ENCODE measurements at regions not wholly inside any gene's neighbourhood (a gene's known extent, or its start where the extent isn't known, plus 50 kb on each side); places are given as distances from the start of the nearest gene placed in this dataset.
A peak's percentile ranks its signal among the peaks of the same experiment; 100 is the strongest.

DNA sequence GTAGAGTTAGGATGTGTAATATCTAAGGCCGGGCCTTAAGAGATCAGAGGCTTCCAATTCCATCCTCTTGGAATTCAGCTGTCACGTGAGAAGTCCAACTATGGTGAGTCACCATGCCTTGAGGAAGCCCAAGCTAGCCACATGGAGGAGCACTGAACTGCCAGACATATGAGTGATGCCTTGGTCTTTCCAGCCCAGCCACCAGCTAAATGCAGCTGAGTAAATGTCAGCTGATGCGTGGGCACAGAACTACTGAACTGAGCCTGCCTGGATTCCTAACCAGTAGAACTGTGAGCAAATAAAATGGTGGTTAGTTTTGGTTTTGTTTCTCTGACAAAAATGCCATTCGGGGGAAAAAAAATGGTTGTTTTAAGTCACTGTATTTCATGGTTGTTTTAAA lies 153.7 kb upstream of the SERTAD2 start:
- peaks cover 29% of the 10 kb centered on the region for H3K27me3 Mint-ChIP-seq
- H3K9me3 Mint-ChIP-seq (ENCODE audit: low read depth), result no peaks in the 10 kb centered on the region
- H3K36me3 Mint-ChIP-seq (ENCODE audit: insufficient read depth), result no peaks in the 10 kb centered on the region
- H3K27ac Mint-ChIP-seq, result no peak overlapping the region
- TF ChIP-seq, protein P1, sequence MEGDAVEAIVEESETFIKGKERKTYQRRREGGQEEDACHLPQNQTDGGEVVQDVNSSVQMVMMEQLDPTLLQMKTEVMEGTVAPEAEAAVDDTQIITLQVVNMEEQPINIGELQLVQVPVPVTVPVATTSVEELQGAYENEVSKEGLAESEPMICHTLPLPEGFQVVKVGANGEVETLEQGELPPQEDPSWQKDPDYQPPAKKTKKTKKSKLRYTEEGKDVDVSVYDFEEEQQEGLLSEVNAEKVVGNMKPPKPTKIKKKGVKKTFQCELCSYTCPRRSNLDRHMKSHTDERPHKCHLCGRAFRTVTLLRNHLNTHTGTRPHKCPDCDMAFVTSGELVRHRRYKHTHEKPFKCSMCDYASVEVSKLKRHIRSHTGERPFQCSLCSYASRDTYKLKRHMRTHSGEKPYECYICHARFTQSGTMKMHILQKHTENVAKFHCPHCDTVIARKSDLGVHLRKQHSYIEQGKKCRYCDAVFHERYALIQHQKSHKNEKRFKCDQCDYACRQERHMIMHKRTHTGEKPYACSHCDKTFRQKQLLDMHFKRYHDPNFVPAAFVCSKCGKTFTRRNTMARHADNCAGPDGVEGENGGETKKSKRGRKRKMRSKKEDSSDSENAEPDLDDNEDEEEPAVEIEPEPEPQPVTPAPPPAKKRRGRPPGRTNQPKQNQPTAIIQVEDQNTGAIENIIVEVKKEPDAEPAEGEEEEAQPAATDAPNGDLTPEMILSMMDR (IDR thresholded peaks at IDR 0.05; ENCODE audit: unreplicated experiment), result no peak
- no peaks in the 10 kb centered on the region for H3K4me1 Mint-ChIP-seq (ENCODE audit: low read depth)
- no peak overlapping the region for H3K4me3 Mint-ChIP-seq (ENCODE audit: low read depth)
- DNase-seq (ENCODE audit: low spot score, unreplicated experiment), result no peak

DNA sequence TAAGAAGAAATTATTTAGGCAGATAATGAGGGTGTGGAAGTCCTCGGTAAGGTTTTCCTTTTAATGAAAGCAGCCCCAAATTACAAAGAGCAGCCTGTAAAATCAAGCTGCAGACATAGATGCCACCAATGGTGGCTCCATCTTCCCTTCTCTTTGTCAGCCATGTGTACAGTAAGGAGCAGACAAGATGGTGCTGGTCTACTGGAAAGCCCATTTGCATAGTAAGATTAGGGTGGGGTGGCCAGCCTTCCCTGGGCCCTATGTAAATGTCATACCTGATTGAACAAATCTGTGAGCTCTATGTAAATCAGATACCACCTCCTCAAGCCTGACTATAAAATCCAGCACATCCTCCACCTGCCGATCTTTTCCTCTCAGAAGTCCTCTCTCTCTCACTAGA lies 154.4 kb upstream of the SERTAD2 start:
- no peak overlapping the region for H3K27ac Mint-ChIP-seq
- H3K27me3 Mint-ChIP-seq, result peaks cover 29% of the 10 kb centered on the region
- H3K36me3 Mint-ChIP-seq (ENCODE audit: insufficient read depth), result no peaks in the 10 kb centered on the region
- H3K4me3 Mint-ChIP-seq (ENCODE audit: low read depth), result no peak overlapping the region
- no peaks in the 10 kb centered on the region for H3K4me1 Mint-ChIP-seq (ENCODE audit: low read depth)
- no peaks in the 10 kb centered on the region for H3K9me3 Mint-ChIP-seq (ENCODE audit: low read depth)
- DNase-seq (ENCODE audit: low spot score, unreplicated experiment), result no peak
- TF ChIP-seq, protein P1 (IDR thresholded peaks at IDR 0.05; ENCODE audit: unreplicated experiment), result no peak

DNA sequence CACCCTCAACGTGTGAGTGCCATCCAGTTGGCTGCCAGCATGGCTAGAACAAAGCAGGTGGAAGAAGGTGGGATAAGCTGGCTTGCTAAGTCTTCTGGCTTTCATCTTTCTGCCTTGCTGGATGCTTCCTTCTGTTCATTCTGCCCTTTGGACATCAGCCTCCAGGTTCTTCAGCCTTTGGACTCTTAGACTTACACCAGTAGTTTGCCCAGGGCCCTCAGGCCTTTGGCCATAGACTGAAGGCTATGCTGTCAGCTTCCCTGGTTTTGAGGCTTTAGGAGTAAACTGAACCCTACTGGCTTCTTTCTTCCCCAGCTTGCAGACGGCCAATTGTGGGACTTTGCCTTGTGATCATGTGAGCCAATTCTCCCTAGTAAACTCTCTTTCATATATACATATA lies 155.0 kb upstream of the SERTAD2 start:
- TF ChIP-seq, protein P1 (IDR thresholded peaks at IDR 0.05; ENCODE audit: unreplicated experiment), result no peak
- Mint-ChIP-seq H3K4me3 (ENCODE audit: low read depth) (no peak overlapping the region), H3K4me1 (ENCODE audit: low read depth) (no peaks in the 10 kb centered on the region), H3K27ac (no peak overlapping the region), H3K36me3 (ENCODE audit: insufficient read depth) (no peaks in the 10 kb centered on the region), H3K9me3 (ENCODE audit: low read depth) (no peaks in the 10 kb centered on the region), H3K27me3 (peaks cover 31% of the 10 kb centered on the region)
- DNase-seq (ENCODE audit: low spot score, unreplicated experiment), result no peak

- H3K27me3 Mint-ChIP-seq, result peaks cover 35% of the 10 kb centered on the region
- no peaks in the 10 kb centered on the region for H3K9me3 Mint-ChIP-seq (ENCODE audit: low read depth)
- TF ChIP-seq, protein P1 (IDR thresholded peaks at IDR 0.05; ENCODE audit: unreplicated experiment), result no peak
- no peak for DNase-seq (ENCODE audit: low spot score, unreplicated experiment)
- no peak overlapping the region for H3K4me3 Mint-ChIP-seq (ENCODE audit: low read depth)
- no peaks in the 10 kb centered on the region for H3K36me3 Mint-ChIP-seq (ENCODE audit: insufficient read depth)
- no peak overlapping the region for H3K27ac Mint-ChIP-seq
- no peaks in the 10 kb centered on the region for H3K4me1 Mint-ChIP-seq (ENCODE audit: low read depth)
These were observed 155.5 kb upstream of the SERTAD2 start for GRCh38 chr2:64809216-64809615.

GRCh38 chr2:64812285-64812684 lies 158.6 kb upstream of the SERTAD2 start:
- H3K27ac Mint-ChIP-seq, result peak overlapping the region; percentile 2
- peaks cover 21% of the 10 kb centered on the region for H3K27me3 Mint-ChIP-seq
- peaks cover 12% of the 10 kb centered on the region for H3K4me1 Mint-ChIP-seq (ENCODE audit: low read depth)
- H3K36me3 Mint-ChIP-seq (ENCODE audit: insufficient read depth), result no peaks in the 10 kb centered on the region
- DNase-seq (ENCODE audit: low spot score, unreplicated experiment), result no peak
- H3K9me3 Mint-ChIP-seq (ENCODE audit: low read depth), result no peaks in the 10 kb centered on the region
- TF ChIP-seq, protein P1 (IDR thresholded peaks at IDR 0.05; ENCODE audit: unreplicated experiment), result no peak
- H3K4me3 Mint-ChIP-seq (ENCODE audit: low read depth), result no peak overlapping the region
